Suprapubic skin (tissue), 4 donors: ENCODE measurements at regions not wholly inside any gene's neighbourhood (a gene's known extent, or its start where the extent isn't known, plus 50 kb on each side); places are given as distances from the start of the nearest gene placed in this dataset.

Source experiments
- DNase-seq, 2 donors: peaks; one replicate each; pipeline ENCODE4 v3.0.0-alpha.2; 2019; ENCODE audit warnings: low spot score in 2 of 2
- H3K27ac ChIP-seq: fragments of 200-600 bp; sonication (generic); one replicate; pipeline ENCODE4 v1.5.1; 2019
- H3K27me3 ChIP-seq: fragments of 200-600 bp; sonication (generic); one replicate; pipeline ENCODE4 v1.5.1; 2019
- H3K36me3 ChIP-seq: fragments of 200-600 bp; sonication (generic); one replicate; pipeline ENCODE4 v1.5.1; 2019
- H3K4me1 ChIP-seq: fragments of 200-600 bp; sonication (generic); one replicate; pipeline ENCODE4 v1.5.1; 2019
- H3K4me3 ChIP-seq: fragments of 200-600 bp; sonication (generic); one replicate; pipeline ENCODE4 v1.5.1; 2019; ENCODE audit warnings: mild to moderate bottlenecking
- H3K9me3 ChIP-seq: fragments of 200-600 bp; sonication (generic); one replicate; pipeline ENCODE4 v1.5.1; 2019
- EP300 ChIP-seq: sonication (generic); formaldehyde crosslinking; IDR thresholded peaks from one replicate; pipeline ENCODE4 v1.6.1; 2017; ENCODE audit warnings: antibody characterized with exemption
- POLR2A ChIP-seq, 2 donors: fragments of 450-650 bp; IDR thresholded peaks; one replicate each; pipeline ENCODE4 v1.6.1; 2017; ENCODE audit warnings: antibody characterized with exemption in 2 of 2, mild to moderate bottlenecking in 2 of 2, moderate library complexity in 2 of 2
- POLR2AphosphoS5 ChIP-seq, 3 donors: sonication (generic); formaldehyde crosslinking; IDR thresholded peaks; one replicate each; pipeline ENCODE4 v1.6.1; 2017; ENCODE audit warnings: antibody characterized with exemption in 3 of 3
- WGBS: methylation state at CpG from one replicate; pipeline ENCODE4 v1.1.5; 2018; 5-methylcytosine and 5-hydroxymethylcytosine counted together
- TF ChIP-seq, protein P1 (sequence below), 2 donors: fragments of 200-600 bp in 1 of 2; fragments of 450-650 bp in 1 of 2; sonication (generic) in 1 of 2; IDR thresholded peaks; one replicate each; pipeline ENCODE4 v1.5.1; 2016 to 2019; ENCODE audit warnings: antibody characterized with exemption in 2 of 2, mild to moderate bottlenecking in 1 of 2, moderate library complexity in 1 of 2

- no peak overlapping the region for H3K27ac ChIP-seq
- H3K4me3 ChIP-seq: no peak overlapping the region
- no peak for DNase-seq
- no peaks in the 10 kb centered on the region for H3K27me3 ChIP-seq
- WGBS: 38% methylated on average over 5 of the region's 5 CpGs
- H3K4me1 ChIP-seq: no peaks in the 10 kb centered on the region
- TF ChIP-seq, protein P1, sequence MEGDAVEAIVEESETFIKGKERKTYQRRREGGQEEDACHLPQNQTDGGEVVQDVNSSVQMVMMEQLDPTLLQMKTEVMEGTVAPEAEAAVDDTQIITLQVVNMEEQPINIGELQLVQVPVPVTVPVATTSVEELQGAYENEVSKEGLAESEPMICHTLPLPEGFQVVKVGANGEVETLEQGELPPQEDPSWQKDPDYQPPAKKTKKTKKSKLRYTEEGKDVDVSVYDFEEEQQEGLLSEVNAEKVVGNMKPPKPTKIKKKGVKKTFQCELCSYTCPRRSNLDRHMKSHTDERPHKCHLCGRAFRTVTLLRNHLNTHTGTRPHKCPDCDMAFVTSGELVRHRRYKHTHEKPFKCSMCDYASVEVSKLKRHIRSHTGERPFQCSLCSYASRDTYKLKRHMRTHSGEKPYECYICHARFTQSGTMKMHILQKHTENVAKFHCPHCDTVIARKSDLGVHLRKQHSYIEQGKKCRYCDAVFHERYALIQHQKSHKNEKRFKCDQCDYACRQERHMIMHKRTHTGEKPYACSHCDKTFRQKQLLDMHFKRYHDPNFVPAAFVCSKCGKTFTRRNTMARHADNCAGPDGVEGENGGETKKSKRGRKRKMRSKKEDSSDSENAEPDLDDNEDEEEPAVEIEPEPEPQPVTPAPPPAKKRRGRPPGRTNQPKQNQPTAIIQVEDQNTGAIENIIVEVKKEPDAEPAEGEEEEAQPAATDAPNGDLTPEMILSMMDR (IDR thresholded peaks at IDR 0.05): no peak
- TF ChIP-seq POLR2AphosphoS5 (IDR thresholded peaks at IDR 0.05) (no peak), EP300 (no peak), POLR2A (IDR thresholded peaks at IDR 0.05) (no peak)
- H3K36me3 ChIP-seq: no peaks in the 10 kb centered on the region
- no peaks in the 10 kb centered on the region for H3K9me3 ChIP-seq
These were observed 953.0 kb downstream of the GRID1 start for GRCh38 chr10:85413570-85413969.

DNA sequence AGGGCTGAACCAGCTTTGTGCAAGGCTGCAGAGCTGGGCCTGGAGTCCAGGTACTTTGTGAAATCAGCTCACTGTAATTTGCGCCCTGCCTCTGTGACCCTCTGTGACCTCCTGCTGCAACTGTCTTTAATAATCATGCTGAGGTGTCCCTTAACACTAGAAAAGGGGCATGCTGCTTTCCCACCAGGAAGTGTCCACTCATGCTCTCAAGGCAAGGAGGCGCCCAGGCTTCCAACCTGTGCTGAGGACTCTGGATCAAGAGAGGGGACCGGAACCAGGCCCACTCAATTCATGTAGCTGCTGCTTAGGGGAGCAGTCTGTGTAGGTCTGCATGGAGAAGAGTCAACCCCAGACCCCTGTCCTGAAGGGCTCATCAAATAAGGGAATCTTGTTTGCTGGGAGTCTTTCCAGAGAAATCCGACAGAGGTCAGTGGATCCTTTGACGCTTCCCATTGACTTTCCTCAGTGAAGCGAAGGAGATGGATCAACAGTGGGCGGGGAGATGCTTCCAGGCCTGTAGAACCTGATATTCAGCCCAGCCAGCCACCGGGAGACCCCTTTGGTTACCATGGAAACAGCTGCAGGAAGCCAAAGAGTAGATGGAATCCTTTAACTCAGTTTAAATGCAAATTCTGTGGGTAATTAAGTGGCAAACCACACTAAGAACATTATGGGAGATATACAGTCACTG is 945.9 kb downstream of the GRID1 start:
- Histone ChIP-seq H3K27me3 (no peaks in the 10 kb centered on the region), H3K9me3 (no peaks in the 10 kb centered on the region), H3K4me1 (no peaks in the 10 kb centered on the region), H3K36me3 (no peaks in the 10 kb centered on the region), H3K4me3 (no peak overlapping the region), H3K27ac (no peak overlapping the region)
- no peak for DNase-seq
- TF ChIP-seq, protein P1 (IDR thresholded peaks at IDR 0.05): no peak
- TF ChIP-seq EP300 (no peak), POLR2A (IDR thresholded peaks at IDR 0.05) (no peak), POLR2AphosphoS5 (IDR thresholded peaks at IDR 0.05) (no peak)
- 70% methylated on average over 8 of the region's 8 CpGs for WGBS

DNA sequence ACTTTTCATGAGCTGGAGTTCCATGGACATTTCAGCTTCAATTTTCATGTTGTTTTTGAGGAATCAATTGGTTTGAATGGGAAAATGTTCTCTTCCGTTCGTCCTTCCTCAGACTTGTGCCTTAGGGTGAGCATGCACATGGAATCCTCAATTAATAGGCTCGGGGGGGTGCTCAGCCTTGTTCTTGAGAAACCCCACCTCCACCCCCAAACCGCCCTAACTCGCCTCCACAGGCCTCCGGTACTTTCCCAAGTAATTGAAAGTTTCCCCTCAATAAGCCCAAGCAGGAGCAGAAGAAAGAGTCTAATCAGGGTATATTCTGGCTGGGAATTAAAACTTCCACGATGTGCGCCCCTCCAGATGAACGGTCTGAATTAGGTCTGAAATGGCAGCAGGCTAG is 945.2 kb downstream of the GRID1 start:
- Histone ChIP-seq H3K27me3 (no peaks in the 10 kb centered on the region), H3K36me3 (no peaks in the 10 kb centered on the region), H3K4me3 (no peak overlapping the region), H3K4me1 (no peaks in the 10 kb centered on the region), H3K27ac (no peak overlapping the region), H3K9me3 (no peaks in the 10 kb centered on the region)
- no peak for DNase-seq
- TF ChIP-seq EP300 (no peak), POLR2AphosphoS5 (IDR thresholded peaks at IDR 0.05) (no peak), POLR2A (IDR thresholded peaks at IDR 0.05) (no peak)
- TF ChIP-seq, protein P1 (IDR thresholded peaks at IDR 0.05): no peak
- 77% methylated on average over 9 of the region's 9 CpGs for WGBS

- Histone ChIP-seq H3K4me3 (no peak overlapping the region), H3K4me1 (no peaks in the 10 kb centered on the region), H3K27ac (no peak overlapping the region), H3K36me3 (no peaks in the 10 kb centered on the region), H3K9me3 (no peaks in the 10 kb centered on the region), H3K27me3 (no peaks in the 10 kb centered on the region)
- TF ChIP-seq POLR2A (IDR thresholded peaks at IDR 0.05): no peak
- no peak for TF ChIP-seq EP300
- TF ChIP-seq, protein P1 (IDR thresholded peaks at IDR 0.05): no peak
- no peak for TF ChIP-seq POLR2AphosphoS5 (IDR thresholded peaks at IDR 0.05)
- 65% methylated on average over 3 of the region's 3 CpGs for WGBS
- no peak for DNase-seq
These were observed 937.5 kb downstream of the GRID1 start for GRCh38 chr10:85429126-85429525.

GRCh38 chr10:85430991-85431390 is 935.6 kb downstream of the GRID1 start:
- WGBS: 85% methylated on average over 2 of the region's 2 CpGs
- DNase-seq: no peak
- Histone ChIP-seq H3K4me3 (no peak overlapping the region), H3K4me1 (no peaks in the 10 kb centered on the region), H3K27me3 (no peaks in the 10 kb centered on the region), H3K27ac (no peak overlapping the region), H3K9me3 (no peaks in the 10 kb centered on the region), H3K36me3 (no peaks in the 10 kb centered on the region)
- TF ChIP-seq POLR2AphosphoS5 (IDR thresholded peaks at IDR 0.05): no peak
- TF ChIP-seq, protein P1 (IDR thresholded peaks at IDR 0.05): no peak
- no peak for TF ChIP-seq EP300
- TF ChIP-seq POLR2A (IDR thresholded peaks at IDR 0.05): no peak
